NCI-H524 (cell line): ENCODE measurements at regions not wholly inside any gene's neighbourhood (a gene's known extent, or its start where the extent isn't known, plus 50 kb on each side); places are given as distances from the start of the nearest gene placed in this dataset.
A peak's percentile ranks its signal among the peaks of the same experiment; 100 is the strongest.
"Not testable (repeated sequence)": the region's sequence is repeated elsewhere in the genome, so short reads cannot be mapped to it uniquely, and the experiment has no call there.

Source experiments
- DNase-seq, 2 experiments: peaks; one replicate each; lab custom pipeline; 2025; lab: John Stamatoyannopoulos, UW

- DNase-seq: no peak
Measured at GRCh38 chr7:142698429-142698828, 50.8 kb upstream of the PRSS1 start.

GRCh38 chr7:142697270-142697669, 52.0 kb upstream of the PRSS1 start:
- no peak for DNase-seq

DNA sequence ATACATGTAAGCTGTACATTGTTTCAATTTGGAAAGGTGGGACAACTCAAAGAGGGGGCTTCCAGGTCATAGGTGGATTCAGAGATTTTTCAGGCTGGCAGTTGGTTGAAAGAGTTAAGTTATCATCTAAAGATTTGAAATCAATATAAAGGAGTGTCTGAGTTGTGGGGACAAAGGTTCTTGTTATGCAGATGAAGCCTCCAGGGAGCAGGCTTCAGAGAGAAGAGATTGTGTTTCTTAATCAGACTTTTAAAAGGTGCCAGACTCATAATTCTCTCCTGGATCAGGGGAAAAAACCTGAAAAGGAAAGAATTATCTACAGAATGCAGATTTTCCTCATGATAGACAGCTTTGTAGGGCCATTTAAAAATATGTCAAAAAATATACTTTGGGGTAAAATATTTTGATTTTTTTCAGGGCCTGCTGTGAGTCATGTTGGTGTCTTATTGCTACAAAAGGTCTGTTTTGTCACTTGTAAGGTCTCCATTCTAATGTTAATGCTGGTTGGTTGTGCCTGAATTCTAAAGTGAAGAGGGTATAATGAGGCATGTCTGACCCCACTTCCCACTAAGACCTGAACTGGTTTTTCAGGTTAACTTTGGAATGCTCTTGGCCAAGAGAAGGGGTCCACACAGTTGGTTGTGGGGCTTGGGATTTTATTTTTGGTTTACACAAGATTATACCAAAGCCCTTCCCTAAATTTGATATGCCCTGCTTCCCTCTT, 52.7 kb upstream of the PRSS1 start:
- DNase-seq: no peak

GRCh38 chr7:142693911-142694310, 55.4 kb upstream of the PRSS1 start:
- no peak for DNase-seq

DNA sequence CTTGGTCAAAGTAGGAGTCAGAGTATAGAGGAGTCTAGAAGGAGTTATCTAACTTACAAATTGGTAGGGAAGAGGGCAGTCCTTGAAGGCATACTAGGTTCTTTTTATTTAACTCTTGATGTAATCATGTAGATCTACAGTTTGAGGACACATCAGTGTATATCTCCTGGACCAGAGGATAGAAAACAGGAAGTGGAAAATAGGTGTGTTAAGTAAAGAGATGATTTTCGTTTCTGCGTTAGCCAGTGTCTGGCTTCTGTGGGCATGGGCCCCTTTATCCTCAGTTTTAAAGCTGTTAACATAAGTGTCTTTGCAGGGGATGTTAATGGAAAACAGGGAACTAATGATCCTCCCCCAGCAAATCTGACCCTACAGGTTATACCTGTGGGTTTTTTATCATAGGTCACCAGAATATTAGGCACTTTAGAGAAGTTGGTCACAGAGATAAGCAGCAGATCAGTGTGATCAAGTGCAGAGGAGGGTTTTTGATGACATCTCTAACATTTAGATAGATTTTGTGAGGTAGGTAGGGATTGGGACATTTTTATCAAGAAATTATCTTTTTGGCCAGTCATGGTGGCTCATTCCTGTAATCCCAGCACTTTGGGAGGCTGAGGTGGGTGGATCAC, 58.6 kb upstream of the PRSS1 start:
- DNase-seq: peak in 1 of 2 experiments; percentile 1

DNA sequence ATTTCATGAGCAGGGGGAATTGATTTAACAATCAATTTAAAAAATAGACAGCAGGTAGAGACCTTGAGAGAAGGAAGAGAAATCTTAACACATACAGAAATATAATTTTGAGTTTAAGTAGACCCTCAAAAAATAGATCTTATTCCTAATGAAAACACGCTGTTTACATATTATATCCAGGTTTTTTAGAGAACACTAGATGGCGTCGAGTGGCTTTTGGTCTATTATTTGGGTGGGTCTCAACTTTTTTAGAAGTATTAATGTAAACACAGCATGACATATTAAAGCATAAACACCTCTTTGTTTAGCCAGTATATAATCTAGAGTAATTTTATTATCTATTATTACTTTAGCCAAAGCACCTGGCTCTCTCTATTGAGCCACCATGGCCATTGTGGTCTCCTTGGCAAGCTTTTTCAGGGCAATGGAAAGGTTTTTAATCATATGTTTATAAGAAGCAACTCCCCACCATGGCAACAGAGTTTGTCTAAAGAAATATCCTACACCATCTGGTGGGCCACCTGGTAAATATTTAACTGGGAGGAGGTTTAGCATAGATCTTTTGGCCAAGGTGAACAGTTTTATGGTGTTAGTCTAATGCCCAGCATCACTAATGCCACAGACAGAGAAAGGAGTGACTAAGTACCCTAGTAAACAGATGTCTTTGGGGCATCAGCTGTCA, 59.7 kb upstream of the PRSS1 start:
- DNase-seq: peak; percentile 83 to 92

DNA sequence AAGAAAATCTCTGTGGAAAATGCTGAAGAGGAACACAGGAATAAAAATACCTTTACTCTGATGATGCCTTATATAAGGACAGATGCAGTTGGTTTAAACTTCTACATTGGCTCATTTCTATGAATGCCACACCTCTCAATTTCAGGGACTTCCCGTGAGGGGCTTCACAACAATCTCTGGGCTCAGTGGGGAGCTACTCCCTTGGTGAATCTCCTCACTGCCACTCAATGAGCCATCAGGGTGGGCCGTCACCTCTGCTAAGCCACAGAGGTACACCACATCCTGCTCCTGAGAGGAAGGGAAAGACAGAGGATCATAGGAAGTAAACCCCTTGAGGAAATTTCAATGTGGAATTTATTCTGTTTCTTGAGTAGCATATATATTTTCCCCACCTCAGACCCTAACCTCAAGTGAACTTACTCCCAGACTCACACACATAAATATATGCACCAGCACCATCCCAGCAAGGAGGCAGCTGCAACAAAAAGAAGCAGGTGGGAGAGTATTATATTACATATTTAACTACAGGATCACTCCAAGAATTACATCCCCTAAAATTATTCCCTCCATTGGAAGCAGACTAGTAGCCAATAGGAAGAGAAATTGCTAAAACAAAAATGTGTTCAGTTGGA, 63.3 kb upstream of the PRSS1 start:
- DNase-seq: peak; percentile 2 to 73

- DNase-seq: no peak
Measured at GRCh38 chr7:142681314-142682092, 67.8 kb upstream of the PRSS1 start.

- DNase-seq: no peak
Measured at GRCh38 chr7:142671506-142671905, 77.8 kb upstream of the PRSS1 start.

- no peak for DNase-seq
Measured at GRCh38 chr7:142670511-142670910, 78.8 kb upstream of the PRSS1 start.

DNA sequence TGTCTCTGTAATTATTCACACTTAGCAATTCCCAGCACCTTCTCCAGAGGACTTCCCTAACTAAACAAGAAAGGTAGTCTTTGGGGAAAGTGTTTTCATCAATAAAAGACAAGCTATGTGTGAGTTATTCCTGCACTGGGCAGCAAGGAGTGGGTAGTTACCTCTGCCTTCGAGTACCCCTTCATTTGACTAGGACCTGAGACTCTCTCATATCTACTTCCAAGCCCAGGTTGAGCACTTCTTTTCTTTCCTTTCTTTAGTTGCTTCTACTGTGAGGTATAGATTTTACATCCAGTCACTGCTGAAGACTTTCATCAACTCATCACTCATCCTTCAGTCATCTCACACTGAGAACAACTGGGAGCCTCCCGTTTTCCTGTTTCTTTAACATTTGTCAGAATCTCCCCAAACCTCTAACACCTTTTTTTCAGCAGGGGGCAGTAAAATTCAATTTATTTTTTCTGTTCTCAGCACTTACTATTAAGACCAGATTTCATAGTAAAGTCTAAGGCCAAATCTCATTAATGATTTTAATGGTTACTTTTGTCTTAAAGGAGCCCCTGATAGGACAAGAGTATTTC, 80.1 kb upstream of the PRSS1 start:
- peak; percentile 6 to 62 for DNase-seq

- peak in 1 of 2 experiments; percentile 13 for DNase-seq
Measured at GRCh38 chr7:142668495-142668894, 80.8 kb upstream of the PRSS1 start.

DNA sequence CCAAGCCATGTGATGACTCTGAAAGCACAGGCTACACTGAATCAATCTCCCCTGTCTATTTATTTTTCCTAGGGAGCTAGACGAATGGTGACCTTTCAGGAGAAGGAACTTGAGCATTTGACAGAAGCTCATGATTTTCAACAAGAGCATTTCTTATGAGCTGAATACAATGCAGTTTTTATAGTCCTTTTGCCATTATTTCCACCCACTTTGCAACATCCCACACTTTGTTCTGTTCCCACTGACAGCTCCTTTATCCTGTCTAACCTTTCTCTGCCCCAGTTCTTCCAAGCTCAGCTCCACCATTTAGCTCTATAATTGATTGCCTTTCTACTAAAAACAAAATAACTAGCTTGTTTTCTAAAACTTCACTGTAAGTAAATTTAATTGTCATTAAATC, 91.9 kb upstream of the PRSS1 start:
- DNase-seq: no peak

- DNase-seq: peak in 1 of 2 experiments; percentile 20
Measured at GRCh38 chr7:142654398-142654797, 94.9 kb upstream of the PRSS1 start.

GRCh38 chr7:142647749-142648148, 101.5 kb upstream of the PRSS1 start:
- no peak for DNase-seq

GRCh38 chr7:142646386-142647140, 102.7 kb upstream of the PRSS1 start:
- DNase-seq: no peak

DNA sequence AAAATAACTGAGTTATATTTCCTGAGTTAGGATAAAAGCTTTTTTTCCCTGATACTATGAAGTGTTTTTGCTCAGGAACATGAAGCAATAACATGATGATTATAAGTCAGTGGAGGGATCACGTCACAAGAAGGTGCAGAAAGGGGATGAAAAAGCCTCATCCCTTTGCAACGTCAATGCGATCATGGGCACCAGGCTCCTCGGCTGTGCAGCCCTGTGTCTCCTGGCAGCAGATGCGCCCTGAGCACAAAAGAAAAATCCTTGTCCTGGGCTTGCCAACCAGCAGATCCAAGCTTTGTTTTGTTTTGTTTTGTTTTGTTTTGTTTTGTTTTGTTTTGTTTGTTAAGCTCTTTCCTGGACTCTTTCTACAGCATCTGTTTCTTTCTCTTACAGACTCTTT, 103.5 kb upstream of the PRSS1 start:
- no peak for DNase-seq

DNA sequence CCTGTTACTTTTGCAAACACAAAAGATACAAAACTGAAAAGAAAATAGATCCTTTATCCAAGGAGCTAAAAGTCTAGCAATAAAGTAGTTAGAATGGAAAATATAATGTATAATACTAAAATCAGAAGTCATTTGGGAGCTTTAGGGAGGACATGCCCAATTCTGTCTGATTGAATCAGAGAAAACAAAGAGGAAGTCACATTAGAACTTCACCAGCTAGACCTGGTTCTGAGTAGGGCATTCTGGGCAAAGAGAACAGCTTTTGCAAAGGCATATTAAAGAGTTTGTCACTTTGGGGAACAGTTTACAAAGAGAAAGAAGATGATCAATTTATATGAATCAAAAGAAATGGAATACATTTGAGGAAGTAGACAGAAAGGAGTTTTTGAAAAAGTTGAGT, 107.0 kb upstream of the PRSS1 start:
- DNase-seq: no peak

- not testable (repeated sequence) for DNase-seq
Measured at GRCh38 chr7:142641252-142641651, 108.0 kb upstream of the PRSS1 start.

DNA sequence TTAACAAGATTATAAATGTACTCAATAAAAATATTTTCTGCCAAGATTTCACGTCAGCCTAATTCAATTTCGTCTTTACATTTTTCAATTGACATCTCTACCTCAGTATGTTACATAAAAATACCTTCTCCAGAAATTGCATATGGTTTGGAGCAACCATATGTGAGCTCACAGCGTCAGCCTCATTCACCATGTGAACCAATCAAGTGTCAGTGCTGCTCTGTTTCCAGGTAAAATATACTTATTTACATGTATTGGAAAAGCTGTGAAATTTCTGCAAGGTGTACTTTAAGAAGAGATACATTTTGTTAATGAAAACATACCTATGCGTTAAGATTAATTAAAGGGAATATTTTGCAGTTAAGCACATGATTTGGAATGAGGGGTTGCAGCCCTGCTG, 110.7 kb upstream of the PRSS1 start:
- DNase-seq: no peak

GRCh38 chr7:142637240-142637639, 112.0 kb upstream of the PRSS1 start:
- no peak for DNase-seq
